ENCODE measurements at regions not wholly inside any gene's neighbourhood (a gene's known extent, or its start where the extent isn't known, plus 50 kb on each side); places are given as distances from the start of the nearest gene placed in this dataset.

- BruUV-seq (replicated peaks), result no TSS peak
- no peaks in the 10 kb centered on the region for H3K36me3 ChIP-seq (ENCODE audit: insufficient read depth, low read length)
- intact Hi-C loops (cut with micrococcal nuclease; ENCODE audit: unreplicated experiment), result no loop called here
- no peaks in the 10 kb centered on the region for H3K9me3 ChIP-seq (ENCODE audit: low read length)
- H4K20me1 ChIP-seq (ENCODE audit: insufficient read depth, low read length), result no peaks in the 10 kb centered on the region
- H3K27ac ChIP-seq (ENCODE audit: low read depth, low read length, poor library complexity, severe bottlenecking), result no peak overlapping the region
- no peaks in the 10 kb centered on the region for H3K79me2 ChIP-seq (ENCODE audit: insufficient read depth, low read depth, low read length)
- POLR2A ChIA-PET, result no interaction called here
- CTCF ChIA-PET (ENCODE audit: unreplicated experiment), result no interaction called here
- no peak for TF ChIP-seq EZH2phosphoT487 (IDR thresholded peaks at IDR 0.05; ENCODE audit: borderline replicate concordance, low read depth, low read length)
- TF ChIP-seq CTCF (conservative IDR thresholded peaks at IDR 0.05; ENCODE audit: low read length), result no peak
- no peaks in the 10 kb centered on the region for H3K4me1 ChIP-seq (ENCODE audit: insufficient read depth, low read length, poor library complexity, severe bottlenecking)
- DNase-seq (ENCODE audit: low spot score), result no peak
- H2AFZ ChIP-seq (ENCODE audit: low read length), result no peak overlapping the region
- H3K4me3 ChIP-seq (ENCODE audit: low read depth, low read length, poor library complexity, severe bottlenecking), result no peak overlapping the region
- H3K9me2 ChIP-seq (ENCODE audit: insufficient read depth, low read length), result no peaks in the 10 kb centered on the region
- H3K4me2 ChIP-seq (ENCODE audit: low read length), result no peak overlapping the region
These were observed 554.7 kb downstream of the GALR1 start for GRCh38 chr18:77804382-77804781.

GRCh38 chr18:77807650-77808049 is 558.0 kb downstream of the GALR1 start:
- POLR2A ChIA-PET, result no interaction called here
- no peaks in the 10 kb centered on the region for H3K36me3 ChIP-seq (ENCODE audit: insufficient read depth, low read length)
- TF ChIP-seq EZH2phosphoT487 (IDR thresholded peaks at IDR 0.05; ENCODE audit: borderline replicate concordance, low read depth, low read length), result no peak
- no peak for TF ChIP-seq CTCF (conservative IDR thresholded peaks at IDR 0.05; ENCODE audit: low read length)
- no TSS peak for BruUV-seq (replicated peaks)
- CTCF ChIA-PET (ENCODE audit: unreplicated experiment), result no interaction called here
- no peaks in the 10 kb centered on the region for H3K79me2 ChIP-seq (ENCODE audit: insufficient read depth, low read depth, low read length)
- H3K27ac ChIP-seq (ENCODE audit: low read depth, low read length, poor library complexity, severe bottlenecking), result no peak overlapping the region
- no peaks in the 10 kb centered on the region for H4K20me1 ChIP-seq (ENCODE audit: insufficient read depth, low read length)
- H3K9me3 ChIP-seq (ENCODE audit: low read length), result no peaks in the 10 kb centered on the region
- H3K4me1 ChIP-seq (ENCODE audit: insufficient read depth, low read length, poor library complexity, severe bottlenecking), result no peaks in the 10 kb centered on the region
- H3K4me2 ChIP-seq (ENCODE audit: low read length), result no peak overlapping the region
- no peak for DNase-seq (ENCODE audit: low spot score)
- no peak overlapping the region for H3K4me3 ChIP-seq (ENCODE audit: low read depth, low read length, poor library complexity, severe bottlenecking)
- H2AFZ ChIP-seq (ENCODE audit: low read length), result no peak overlapping the region
- no peaks in the 10 kb centered on the region for H3K9me2 ChIP-seq (ENCODE audit: insufficient read depth, low read length)
- intact Hi-C loops (cut with micrococcal nuclease; ENCODE audit: unreplicated experiment), result no loop called here

- no peaks in the 10 kb centered on the region for H3K9me3 ChIP-seq (ENCODE audit: low read length)
- H3K79me2 ChIP-seq (ENCODE audit: insufficient read depth, low read depth, low read length), result no peaks in the 10 kb centered on the region
- H2AFZ ChIP-seq (ENCODE audit: low read length), result no peak overlapping the region
- H3K4me3 ChIP-seq (ENCODE audit: low read depth, low read length, poor library complexity, severe bottlenecking), result no peak overlapping the region
- no peaks in the 10 kb centered on the region for H3K9me2 ChIP-seq (ENCODE audit: insufficient read depth, low read length)
- no peak overlapping the region for H3K4me2 ChIP-seq (ENCODE audit: low read length)
- no TSS peak for BruUV-seq (replicated peaks)
- intact Hi-C loops (cut with micrococcal nuclease; ENCODE audit: unreplicated experiment), result no loop called here
- no peak for DNase-seq (ENCODE audit: low spot score)
- TF ChIP-seq CTCF (conservative IDR thresholded peaks at IDR 0.05; ENCODE audit: low read length) (no peak), EZH2phosphoT487 (IDR thresholded peaks at IDR 0.05; ENCODE audit: borderline replicate concordance, low read depth, low read length) (no peak)
- H3K4me1 ChIP-seq (ENCODE audit: insufficient read depth, low read length, poor library complexity, severe bottlenecking), result no peaks in the 10 kb centered on the region
- no peak overlapping the region for H3K27ac ChIP-seq (ENCODE audit: low read depth, low read length, poor library complexity, severe bottlenecking)
- CTCF ChIA-PET (ENCODE audit: unreplicated experiment), result no interaction called here
- no peaks in the 10 kb centered on the region for H4K20me1 ChIP-seq (ENCODE audit: insufficient read depth, low read length)
- POLR2A ChIA-PET, result no interaction called here
- H3K36me3 ChIP-seq (ENCODE audit: insufficient read depth, low read length), result no peaks in the 10 kb centered on the region
These were observed 561.9 kb downstream of the GALR1 start for GRCh38 chr18:77811503-77811902.
